Neural progenitor cell (in vitro differentiated cells): ENCODE measurements at regions not wholly inside any gene's neighbourhood (a gene's known extent, or its start where the extent isn't known, plus 50 kb on each side); places are given as distances from the start of the nearest gene placed in this dataset.

Experiments used
- DNase-seq: peaks from one replicate; pipeline ENCODE4 v3.0.0-alpha.2; 2016; ENCODE audit warnings: low spot score
- H2AFZ ChIP-seq: fragments of 200-600 bp; sonication (generic); replicated peaks from 2 replicates; pipeline ENCODE4 v1.6.1; 2016; ENCODE audit warnings: antibody characterized with exemption
- H3F3A ChIP-seq: fragments of 200-600 bp; sonication (generic); 2 replicates; pipeline ENCODE4 v1.6.1; 2016; ENCODE audit warnings: antibody characterized with exemption, low read depth
- H3K27ac ChIP-seq: fragments of 200-600 bp; sonication (generic); 2 replicates; pipeline ENCODE4 v1.5.1; 2016; ENCODE audit warnings: mild to moderate bottlenecking
- H3K27me3 ChIP-seq: fragments of 200-600 bp; sonication (generic); 2 replicates; pipeline ENCODE4 v1.6.1; 2016; ENCODE audit warnings: mild to moderate bottlenecking, moderate library complexity
- H3K36me3 ChIP-seq: fragments of 200-600 bp; sonication (generic); 2 replicates; pipeline ENCODE4 v1.5.1; 2016
- H3K4me1 ChIP-seq: fragments of 200-600 bp; sonication (generic); 2 replicates; pipeline ENCODE4 v1.6.1; 2016; ENCODE audit warnings: mixed run types
- H3K4me2 ChIP-seq: fragments of 200-600 bp; sonication (generic); 2 replicates; pipeline ENCODE4 v1.6.1; 2016
- H3K4me3 ChIP-seq: fragments of 200-600 bp; sonication (generic); 2 replicates; pipeline ENCODE4 v1.5.1; 2016
- H3K79me2 ChIP-seq: fragments of 200-600 bp; sonication (generic); 2 replicates; pipeline ENCODE4 v1.6.1; 2016; ENCODE audit warnings: low read depth
- H3K9ac ChIP-seq: fragments of 200-600 bp; sonication (generic); 2 replicates; pipeline ENCODE4 v1.6.1; 2016
- H3K9me3 ChIP-seq: fragments of 200-600 bp; sonication (generic); 2 replicates; pipeline ENCODE4 v1.5.1; 2016; ENCODE audit warnings: low read depth
- H4K20me1 ChIP-seq: fragments of 200-600 bp; sonication (generic); 2 replicates; pipeline ENCODE4 v1.6.1; 2016; ENCODE audit warnings: low read depth
- H3K27ac Mint-ChIP-seq: 3 replicates; pipeline ENCODE4 v1.8.0; 2021; ENCODE audit warnings: mixed read lengths
- H3K27me3 Mint-ChIP-seq: 2 replicates; pipeline ENCODE4 v1.8.0; 2022; ENCODE audit warnings: low read depth, mild to moderate bottlenecking, inconsistent platforms, moderate library complexity, mixed read lengths; ENCODE audit not compliant: insufficient read depth
- H3K36me3 Mint-ChIP-seq: 3 replicates; pipeline ENCODE4 v1.8.0; 2021; ENCODE audit warnings: mixed read lengths
- H3K4me1 Mint-ChIP-seq: 3 replicates; pipeline ENCODE4 v1.8.0; 2021; ENCODE audit warnings: mixed read lengths
- H3K4me3 Mint-ChIP-seq: 3 replicates; pipeline ENCODE4 v1.8.0; 2021; ENCODE audit warnings: mild to moderate bottlenecking, moderate library complexity, mixed read lengths
- H3K9me3 Mint-ChIP-seq: 3 replicates; pipeline ENCODE4 v1.8.0; 2020; ENCODE audit warnings: mixed read lengths
- EZH2 ChIP-seq: fragments of 200-600 bp; sonication (generic); IDR thresholded peaks from 2 replicates; pipeline ENCODE4 v1.6.1; 2017; ENCODE audit warnings: antibody characterized with exemption, mild to moderate bottlenecking, moderate library complexity
- EZH2phosphoT487 ChIP-seq: fragments of 200-600 bp; sonication (generic); IDR thresholded peaks from 2 replicates; pipeline ENCODE4 v1.6.1; 2017; ENCODE audit warnings: antibody characterized with exemption
- TF ChIP-seq, protein P1 (sequence below): fragments of 200-600 bp; sonication (generic); IDR thresholded peaks from 2 replicates; pipeline ENCODE4 v1.5.1; 2017; ENCODE audit warnings: antibody characterized with exemption, mild to moderate bottlenecking

GRCh38 chrX:42248226-42248625 is 324.9 kb upstream of the CASK start:
- Mint-ChIP-seq H3K9me3 (peaks cover 2% of the 10 kb centered on the region), H3K4me3 (no peak overlapping the region), H3K36me3 (no peaks in the 10 kb centered on the region), H3K27ac (no peak overlapping the region), H3K4me1 (peaks cover 26% of the 10 kb centered on the region), H3K27me3 (peaks cover 2% of the 10 kb centered on the region)
- Histone ChIP-seq H3K36me3 (no peaks in the 10 kb centered on the region), H3K9ac (no peak overlapping the region), H3K4me3 (no peak overlapping the region), H3F3A (peaks cover 6% of the 10 kb centered on the region), H4K20me1 (no peaks in the 10 kb centered on the region), H3K9me3 (no peaks in the 10 kb centered on the region), H2AFZ (peak overlapping the region; percentile 44), H3K79me2 (no peaks in the 10 kb centered on the region), H3K4me2 (no peak overlapping the region), H3K27me3 (no peaks in the 10 kb centered on the region), H3K27ac (no peak overlapping the region), H3K4me1 (peaks cover 22% of the 10 kb centered on the region)
- TF ChIP-seq EZH2phosphoT487 (no peak), EZH2 (no peak)
- TF ChIP-seq, protein P1, sequence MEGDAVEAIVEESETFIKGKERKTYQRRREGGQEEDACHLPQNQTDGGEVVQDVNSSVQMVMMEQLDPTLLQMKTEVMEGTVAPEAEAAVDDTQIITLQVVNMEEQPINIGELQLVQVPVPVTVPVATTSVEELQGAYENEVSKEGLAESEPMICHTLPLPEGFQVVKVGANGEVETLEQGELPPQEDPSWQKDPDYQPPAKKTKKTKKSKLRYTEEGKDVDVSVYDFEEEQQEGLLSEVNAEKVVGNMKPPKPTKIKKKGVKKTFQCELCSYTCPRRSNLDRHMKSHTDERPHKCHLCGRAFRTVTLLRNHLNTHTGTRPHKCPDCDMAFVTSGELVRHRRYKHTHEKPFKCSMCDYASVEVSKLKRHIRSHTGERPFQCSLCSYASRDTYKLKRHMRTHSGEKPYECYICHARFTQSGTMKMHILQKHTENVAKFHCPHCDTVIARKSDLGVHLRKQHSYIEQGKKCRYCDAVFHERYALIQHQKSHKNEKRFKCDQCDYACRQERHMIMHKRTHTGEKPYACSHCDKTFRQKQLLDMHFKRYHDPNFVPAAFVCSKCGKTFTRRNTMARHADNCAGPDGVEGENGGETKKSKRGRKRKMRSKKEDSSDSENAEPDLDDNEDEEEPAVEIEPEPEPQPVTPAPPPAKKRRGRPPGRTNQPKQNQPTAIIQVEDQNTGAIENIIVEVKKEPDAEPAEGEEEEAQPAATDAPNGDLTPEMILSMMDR, result no peak
- no peak for DNase-seq

- DNase-seq, result no peak
- Histone ChIP-seq H3K9ac (no peak overlapping the region), H3K27me3 (no peaks in the 10 kb centered on the region), H3K27ac (no peak overlapping the region), H2AFZ (no peak overlapping the region), H3K4me2 (no peak overlapping the region), H3K36me3 (no peaks in the 10 kb centered on the region), H3K9me3 (no peaks in the 10 kb centered on the region), H3K4me1 (peaks cover 30% of the 10 kb centered on the region), H4K20me1 (no peaks in the 10 kb centered on the region), H3K79me2 (no peaks in the 10 kb centered on the region), H3K4me3 (no peak overlapping the region), H3F3A (peaks cover 6% of the 10 kb centered on the region)
- Mint-ChIP-seq H3K27ac (peak overlapping the region; percentile 87), H3K4me3 (no peak overlapping the region), H3K4me1 (peaks cover 26% of the 10 kb centered on the region), H3K36me3 (no peaks in the 10 kb centered on the region), H3K27me3 (peaks cover 2% of the 10 kb centered on the region), H3K9me3 (peaks cover 2% of the 10 kb centered on the region)
- TF ChIP-seq EZH2phosphoT487 (no peak), EZH2 (no peak)
- TF ChIP-seq, protein P1, result no peak
Observed at GRCh38 chrX:42247241-42247640, 323.9 kb upstream of the CASK start.

DNA sequence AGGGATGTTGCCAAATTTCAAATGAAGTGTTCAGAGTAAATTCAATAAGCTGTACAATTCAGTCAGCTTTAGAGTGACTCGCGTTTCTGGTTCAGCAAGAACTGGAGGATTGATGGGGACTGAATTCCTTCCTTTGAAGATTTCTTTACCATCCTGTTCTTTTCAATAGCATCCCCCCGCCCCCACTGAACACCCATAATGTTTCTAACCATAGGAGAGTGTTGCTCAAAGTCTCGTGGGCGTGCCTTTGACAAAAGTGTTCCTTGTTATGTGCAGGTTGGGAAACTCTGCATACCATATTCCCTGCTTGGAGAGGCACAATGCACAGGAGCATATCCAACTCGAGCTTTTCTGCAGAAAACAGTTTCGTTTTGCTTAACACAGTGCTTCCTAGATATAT is 323.5 kb upstream of the CASK start:
- no peak overlapping the region for H3K27ac Mint-ChIP-seq
- peaks cover 2% of the 10 kb centered on the region for H3K27me3 Mint-ChIP-seq
- DNase-seq, result peak; percentile 9
- peak overlapping the region; percentile 52 for H3K4me2 ChIP-seq
- H3K36me3 Mint-ChIP-seq, result no peaks in the 10 kb centered on the region
- no peaks in the 10 kb centered on the region for H3K79me2 ChIP-seq
- no peaks in the 10 kb centered on the region for H3K27me3 ChIP-seq
- H4K20me1 ChIP-seq, result no peaks in the 10 kb centered on the region
- H3K9me3 ChIP-seq, result no peaks in the 10 kb centered on the region
- H3K4me3 ChIP-seq, result no peak overlapping the region
- H3K9ac ChIP-seq, result no peak overlapping the region
- no peak overlapping the region for H3K27ac ChIP-seq
- H3K4me1 Mint-ChIP-seq, result peaks cover 26% of the 10 kb centered on the region
- no peak overlapping the region for H2AFZ ChIP-seq
- TF ChIP-seq EZH2 (no peak), EZH2phosphoT487 (no peak)
- TF ChIP-seq, protein P1, result no peak
- H3K4me3 Mint-ChIP-seq, result no peak overlapping the region
- H3K4me1 ChIP-seq, result peaks cover 34% of the 10 kb centered on the region
- peaks cover 6% of the 10 kb centered on the region for H3F3A ChIP-seq
- H3K9me3 Mint-ChIP-seq, result peaks cover 2% of the 10 kb centered on the region
- no peaks in the 10 kb centered on the region for H3K36me3 ChIP-seq
